Stimulated activated CD4-positive, alpha-beta T cell treated with anti-CD3 and anti-CD28 coated beads, TNF-alpha, amount 100 ng/mL, for 1 hour (primary cell): ENCODE measurements at regions not wholly inside any gene's neighbourhood (a gene's known extent, or its start where the extent isn't known, plus 50 kb on each side); places are given as distances from the start of the nearest gene placed in this dataset.

Source experiments
- DNase-seq, 3 donors: peaks; one replicate each; pipeline ENCODE4 v3.0.0-alpha.2; 2020; ENCODE audit warnings: low read depth in 3 of 3, low spot score in 1 of 3

DNA sequence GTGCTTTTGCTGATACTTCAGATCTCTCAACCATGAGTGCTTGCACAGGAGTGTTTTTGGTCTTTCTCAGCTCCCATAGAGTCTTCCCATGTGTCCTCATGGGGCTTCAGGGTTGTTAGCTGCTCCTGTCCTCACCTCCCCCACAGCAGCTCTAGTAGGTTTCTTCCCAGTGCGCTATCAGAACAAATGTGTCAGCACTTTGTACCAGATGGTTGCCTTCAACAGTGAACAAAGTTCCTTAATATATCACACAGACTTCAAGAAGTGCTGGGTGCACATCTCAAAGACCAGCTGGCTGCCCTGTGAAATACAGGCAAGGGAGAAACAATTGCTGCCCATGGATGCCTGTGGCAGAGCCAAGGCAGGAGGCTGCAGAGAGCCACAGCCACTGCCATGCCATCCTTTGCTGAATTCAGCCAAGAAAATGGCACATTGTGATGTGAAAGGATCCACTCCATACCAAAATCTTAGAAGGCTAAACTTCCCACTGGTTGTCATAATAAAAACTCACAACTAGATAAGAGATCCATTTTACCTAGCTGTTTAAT is 471.3 kb downstream of the C6orf118 start:
- DNase-seq: no peak

DNA sequence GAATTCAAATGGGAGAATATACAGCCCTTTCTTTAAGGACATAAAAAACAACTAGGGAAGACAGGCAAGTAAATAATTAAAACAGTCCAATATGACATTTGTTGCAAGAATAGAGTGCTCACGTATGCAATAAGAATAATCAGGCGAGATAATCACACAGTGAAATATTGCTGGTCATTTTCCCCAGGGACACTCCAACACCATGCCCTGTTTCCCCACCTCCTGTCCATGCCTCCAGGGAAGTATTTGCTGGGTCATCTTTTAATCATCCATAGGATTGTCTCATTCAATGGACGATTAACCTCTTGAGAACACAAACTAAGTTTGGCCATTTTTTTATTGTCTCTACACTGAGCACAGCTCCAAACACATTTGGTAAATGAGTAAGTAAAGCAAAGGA is 472.9 kb downstream of the C6orf118 start:
- no peak for DNase-seq

DNA sequence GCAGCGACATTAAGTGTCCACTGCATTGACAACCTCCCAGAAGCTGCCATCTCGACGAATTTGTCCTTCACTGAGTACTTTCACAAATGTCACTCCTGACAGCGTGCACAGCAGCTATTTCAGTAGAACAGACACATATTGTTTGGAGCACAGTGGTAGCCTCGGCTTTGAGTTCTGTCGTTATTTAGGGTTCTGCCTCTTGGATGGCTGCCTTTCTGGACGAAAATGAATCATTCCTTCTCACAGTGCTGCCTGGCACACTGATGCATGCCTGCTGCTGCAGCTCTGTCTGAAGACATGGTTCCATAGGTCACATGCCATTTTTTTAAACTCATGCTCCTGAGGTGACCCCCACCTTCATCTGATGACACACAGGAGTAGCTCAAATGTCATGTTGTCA is 477.0 kb downstream of the C6orf118 start:
- no peak for DNase-seq

DNA sequence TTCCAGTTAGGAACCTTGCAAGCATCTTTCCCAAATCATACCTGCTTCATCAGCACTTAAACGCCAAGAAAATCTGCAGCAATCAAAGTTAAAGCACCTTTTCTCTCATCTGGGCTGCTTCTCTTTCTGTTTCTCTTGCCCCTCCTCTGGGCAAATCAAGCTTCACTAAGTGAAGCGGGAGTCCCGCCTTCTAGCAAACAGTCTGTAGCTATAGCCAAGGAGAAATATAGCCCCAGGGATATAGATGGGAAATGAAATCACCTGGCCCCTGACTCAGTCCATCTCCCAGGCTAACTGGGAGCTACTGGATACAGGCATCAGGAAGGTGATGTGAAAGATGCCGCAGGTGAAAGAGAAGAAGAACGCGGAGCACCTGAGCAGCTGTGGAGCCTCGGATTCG is 481.9 kb downstream of the C6orf118 start:
- no peak for DNase-seq

DNA sequence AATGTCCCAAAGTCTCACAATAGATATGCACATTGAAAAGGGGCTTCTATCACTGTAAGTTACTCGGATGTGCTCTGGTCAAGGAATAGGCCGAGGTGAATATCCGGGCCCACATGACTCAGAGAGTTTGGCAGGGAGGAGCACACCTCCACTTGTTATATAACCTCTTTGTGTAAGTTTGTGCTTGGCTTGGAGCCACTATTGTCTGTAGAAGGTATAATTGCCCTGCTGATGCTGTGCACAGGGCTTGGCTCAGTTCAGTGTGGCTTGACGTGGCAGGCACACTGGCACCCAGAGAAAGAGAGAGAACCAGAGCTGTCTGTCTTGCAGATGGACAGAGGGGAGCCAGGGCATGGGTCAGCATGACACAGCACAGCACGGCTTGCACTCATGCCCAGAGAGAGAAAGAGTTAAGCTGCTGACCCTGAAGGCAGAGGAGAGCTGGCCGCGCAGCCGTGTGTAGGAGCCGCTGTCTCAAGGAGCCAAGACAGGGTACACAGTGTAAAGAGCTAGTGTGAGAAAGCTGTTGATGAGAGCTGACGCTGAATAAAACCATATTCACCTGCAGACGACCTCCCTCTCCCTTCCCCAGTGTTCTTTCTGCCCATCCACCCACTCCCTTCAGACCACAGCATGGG is 482.5 kb downstream of the C6orf118 start:
- DNase-seq: no peak

GRCh38 chr6:164825386-164825785 is 484.0 kb downstream of the C6orf118 start:
- DNase-seq: no peak

DNA sequence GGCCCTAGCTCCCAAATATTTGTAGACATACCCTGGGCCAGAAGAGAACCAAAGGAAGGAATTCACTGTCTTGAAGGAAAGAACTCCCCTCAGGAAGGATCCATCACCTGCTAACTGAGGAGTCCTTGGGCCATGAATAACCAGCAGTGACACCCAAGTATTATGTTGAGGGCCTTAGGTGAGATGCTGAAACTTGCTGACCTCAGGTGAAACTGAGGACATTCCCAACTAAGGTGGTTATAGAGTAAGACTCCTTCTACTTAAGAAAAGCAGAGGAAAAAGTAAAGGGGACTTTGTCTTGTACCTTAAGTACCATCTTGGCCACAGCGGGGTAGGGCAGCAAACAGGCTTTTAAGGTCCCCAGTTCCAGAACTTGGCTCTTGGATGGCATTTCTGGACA is 491.7 kb downstream of the C6orf118 start:
- DNase-seq: no peak

DNA sequence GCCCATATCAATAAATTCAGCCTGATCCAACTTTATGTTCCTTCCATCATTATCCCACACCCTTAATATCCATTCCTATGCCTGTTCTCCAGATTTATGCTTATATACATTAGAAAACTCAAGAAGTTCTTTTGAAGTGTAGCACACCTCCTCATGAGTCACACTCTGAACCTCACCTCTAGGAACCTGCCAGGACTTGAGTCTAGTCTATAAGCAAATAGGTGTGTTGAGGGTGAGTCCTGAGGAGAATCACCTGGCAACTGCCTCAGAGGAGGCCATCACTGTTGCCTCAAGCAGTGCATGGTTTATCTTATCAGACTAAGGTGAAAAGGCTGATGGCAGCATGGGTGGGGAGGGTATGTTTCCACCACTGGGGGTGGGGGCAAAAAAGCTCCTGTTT is 496.7 kb downstream of the C6orf118 start:
- DNase-seq: no peak

- no peak for DNase-seq
Observed at GRCh38 chr6:164807125-164807524, 502.3 kb downstream of the C6orf118 start.

- no peak for DNase-seq
Observed at GRCh38 chr6:164795056-164795815, 514.2 kb downstream of the C6orf118 start.

- no peak for DNase-seq
Observed at GRCh38 chr6:164792666-164793065, 516.7 kb downstream of the C6orf118 start.

DNA sequence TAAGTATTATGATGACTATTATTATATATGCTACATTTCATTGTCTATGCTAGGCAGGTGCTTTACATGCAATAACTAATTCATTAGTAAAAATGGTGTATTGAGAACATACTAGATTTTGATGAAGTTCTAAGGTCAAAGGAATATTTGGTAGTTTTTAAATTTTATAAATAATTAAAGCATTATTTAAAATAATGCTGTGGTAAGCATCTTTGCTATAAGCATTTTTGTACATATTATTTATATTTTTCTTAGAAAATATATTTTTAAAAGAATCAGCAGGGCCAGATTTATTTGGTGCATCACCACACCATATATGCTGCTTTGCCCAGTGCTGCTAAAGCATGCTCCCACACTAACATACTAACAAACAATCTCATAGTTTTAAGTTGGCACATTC is 517.9 kb downstream of the C6orf118 start:
- DNase-seq: no peak

GRCh38 chr6:164763788-164764187 is 545.6 kb downstream of the C6orf118 start:
- no peak for DNase-seq

DNA sequence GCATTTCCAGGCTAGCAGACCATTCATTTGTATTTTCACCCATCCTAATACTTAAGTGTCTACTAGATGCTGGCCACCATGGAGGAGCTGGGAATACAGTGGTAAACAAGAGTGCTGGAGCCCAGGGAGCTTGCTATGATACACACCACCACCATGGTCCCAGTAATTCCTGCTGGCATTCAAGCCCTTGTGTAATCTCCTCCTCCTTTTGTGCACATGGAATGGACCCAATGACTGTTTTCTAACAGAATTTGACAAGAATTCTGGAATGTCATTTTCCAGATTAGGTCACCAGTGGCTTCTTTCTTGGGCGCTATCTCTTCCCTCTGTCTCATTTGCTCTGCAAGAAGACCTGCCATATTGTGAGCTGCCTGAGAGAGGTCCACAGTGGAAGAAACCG is 552.0 kb downstream of the C6orf118 start:
- no peak for DNase-seq

- no peak for DNase-seq
Observed at GRCh38 chr6:164756723-164757122, 552.7 kb downstream of the C6orf118 start.

- DNase-seq: no peak
Observed at GRCh38 chr6:164756142-164756541, 553.3 kb downstream of the C6orf118 start.

DNA sequence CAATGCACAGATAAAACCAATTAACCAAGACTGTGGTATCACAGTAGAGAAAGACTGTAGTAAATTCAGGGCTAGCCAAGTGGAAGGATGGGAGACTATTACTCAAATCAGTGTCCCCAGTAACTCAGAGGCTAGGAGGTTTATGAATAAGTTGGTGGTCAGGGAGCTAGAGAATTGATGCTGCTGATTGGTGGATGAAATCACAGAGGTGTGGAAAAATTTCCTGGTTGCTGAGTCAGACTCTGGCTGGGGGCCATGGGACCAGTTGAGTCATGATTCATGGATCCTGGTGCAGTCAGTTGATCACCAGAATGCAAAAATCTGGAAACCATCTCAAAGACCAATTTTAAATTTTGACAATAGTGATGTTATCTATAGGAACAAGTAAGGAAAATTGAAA is 555.9 kb downstream of the C6orf118 start:
- no peak for DNase-seq

GRCh38 chr6:164751395-164751794 is 558.0 kb downstream of the C6orf118 start:
- no peak for DNase-seq

GRCh38 chr6:164750128-164750527 is 559.3 kb downstream of the C6orf118 start:
- DNase-seq: no peak

GRCh38 chr6:164749221-164750064 is 560.0 kb downstream of the C6orf118 start:
- DNase-seq: no peak

DNA sequence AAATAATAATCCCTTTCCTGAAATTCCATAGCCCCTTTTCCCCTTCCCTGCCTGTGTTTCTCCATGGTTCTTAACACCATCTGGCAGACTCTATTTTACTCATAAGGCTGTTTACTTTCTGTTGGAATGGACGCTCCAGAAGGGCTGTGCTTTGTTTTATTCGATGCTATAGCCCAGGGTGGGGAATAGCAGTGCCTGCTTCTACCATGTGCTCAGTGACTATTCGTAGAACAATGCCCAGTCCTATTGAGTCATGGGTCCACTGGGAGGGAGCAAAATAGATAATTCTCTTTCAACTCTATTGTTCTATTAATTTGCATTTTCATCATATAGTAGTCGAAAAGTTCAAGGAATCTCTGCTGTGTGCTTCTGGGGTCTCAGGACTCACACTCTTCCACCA is 565.1 kb downstream of the C6orf118 start:
- no peak for DNase-seq
